ENCODE measurements at regions not wholly inside any gene's neighbourhood (a gene's known extent, or its start where the extent isn't known, plus 50 kb on each side); places are given as distances from the start of the nearest gene placed in this dataset.

- no peak for DNase-seq (ENCODE audit: low spot score)
- Histone ChIP-seq H3K36me3 (replicated peaks in 1 of 2; ENCODE audit: control insufficient read depth in 1 of 2, insufficient read depth in 2 of 2, low read length in 2 of 2) (no peaks in the 10 kb centered on the region), H3K4me2 (ENCODE audit: low read depth, low read length) (no peak overlapping the region), H3K79me2 (ENCODE audit: insufficient read depth, low read length) (no peaks in the 10 kb centered on the region), H3K27me3 (ENCODE audit: control insufficient read depth in 1 of 2, insufficient read depth in 2 of 2, low read length in 2 of 2) (no peaks in the 10 kb centered on the region), H4K20me1 (ENCODE audit: insufficient read depth, low read length) (no peaks in the 10 kb centered on the region), H3K27ac (ENCODE audit: extremely low read length, insufficient read depth, low read length) (no peak overlapping the region), H3K4me1 (ENCODE audit: insufficient read depth, low read length) (no peaks in the 10 kb centered on the region), H3K9ac (ENCODE audit: insufficient read depth, low read depth, low read length) (no peak overlapping the region), H3K9me3 (ENCODE audit: low read length) (no peaks in the 10 kb centered on the region), H3K4me3 (replicated peaks in 1 of 3; ENCODE audit: insufficient read depth in 1 of 3, low read depth in 2 of 3, low read length in 3 of 3) (no peak overlapping the region), H2AFZ (ENCODE audit: low read length) (no peak overlapping the region)
- ChIA-PET POLR2A (no interaction called here), CTCF (ENCODE audit: low intra/inter-chr PET ratio, low total read pairs) (no interaction called here)
- in situ Hi-C loops (cut with HindIII; ENCODE audit: extremely low pct_ligation_motif_present, low pct_unique_long_range_greater_than_20kb), result no loop called here
- 0% methylated on average over 3 of the region's 3 CpGs for WGBS (ENCODE audit: low lambda C conversion rate)
- ATAC-seq, result no peak
- intact Hi-C loops (cut with micrococcal nuclease; ENCODE audit: unreplicated experiment), result no loop called here
- TF ChIP-seq, protein P1, sequence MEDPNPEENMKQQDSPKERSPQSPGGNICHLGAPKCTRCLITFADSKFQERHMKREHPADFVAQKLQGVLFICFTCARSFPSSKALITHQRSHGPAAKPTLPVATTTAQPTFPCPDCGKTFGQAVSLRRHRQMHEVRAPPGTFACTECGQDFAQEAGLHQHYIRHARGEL (CRISPR knock-in tag; IDR thresholded peaks at IDR 0.05), result no peak
- TF ChIP-seq ASH2L (IDR thresholded peaks at IDR 0.05; ENCODE audit: insufficient read length, low read depth, low read length) (no peak), NR2F1 (CRISPR knock-in tag; IDR thresholded peaks at IDR 0.05) (no peak), RNF2 (conservative IDR thresholded peaks at IDR 0.05; ENCODE audit: low read depth) (no peak), ATF3 (CRISPR knock-in tag; IDR thresholded peaks at IDR 0.05) (no peak), ZBTB21 (CRISPR knock-in tag; IDR thresholded peaks at IDR 0.05) (no peak), RFXAP (CRISPR knock-in tag; IDR thresholded peaks at IDR 0.05; ENCODE audit: borderline replicate concordance) (no peak), ZNF34 (CRISPR knock-in tag; IDR thresholded peaks at IDR 0.05; ENCODE audit: borderline replicate concordance) (no peak), LCORL (IDR thresholded peaks at IDR 0.05) (no peak), LCORL (CRISPR knock-in tag; IDR thresholded peaks at IDR 0.05) (no peak)
- FAIRE-seq, result no peak
- BruUV-seq (replicated peaks), result no TSS peak
Observed at GRCh38 chrX:110428144-110428543, 69.5 kb downstream of the RTL9 start.

Data from HepG2 (cell line).